ENCODE measurements at regions not wholly inside any gene's neighbourhood (a gene's known extent, or its start where the extent isn't known, plus 50 kb on each side); places are given as distances from the start of the nearest gene placed in this dataset.

- H3K4me1 Mint-ChIP-seq = no peaks in the 10 kb centered on the region
- H3K27me3 Mint-ChIP-seq (ENCODE audit: low read depth) = no peaks in the 10 kb centered on the region
- H3K27ac Mint-ChIP-seq = no peak overlapping the region
- H3K4me3 Mint-ChIP-seq = no peak overlapping the region
- TF ChIP-seq CTCF (IDR thresholded peaks at IDR 0.05; ENCODE audit: unreplicated experiment in 3 of 3) = no peak
- H3K9me3 Mint-ChIP-seq = peaks cover 4% of the 10 kb centered on the region
- no peaks in the 10 kb centered on the region for H3K36me3 Mint-ChIP-seq (ENCODE audit: low read depth)
Observed at GRCh38 chr14:83356080-83356479, 1822.4 kb upstream of the SEL1L start.

GRCh38 chr14:83372271-83372670, 1838.6 kb upstream of the SEL1L start:
- Mint-ChIP-seq H3K4me1 (no peaks in the 10 kb centered on the region), H3K27me3 (ENCODE audit: low read depth) (no peaks in the 10 kb centered on the region), H3K36me3 (ENCODE audit: low read depth) (no peaks in the 10 kb centered on the region), H3K4me3 (no peak overlapping the region), H3K9me3 (peaks cover 3% of the 10 kb centered on the region), H3K27ac (no peak overlapping the region)
- no peak for TF ChIP-seq CTCF (IDR thresholded peaks at IDR 0.05; ENCODE audit: unreplicated experiment in 3 of 3)

- H3K4me3 Mint-ChIP-seq = no peak overlapping the region
- no peaks in the 10 kb centered on the region for H3K36me3 Mint-ChIP-seq (ENCODE audit: low read depth)
- H3K27ac Mint-ChIP-seq = peak overlapping the region in 2 of 3 experiments; percentile 14 to 15
- no peaks in the 10 kb centered on the region for H3K27me3 Mint-ChIP-seq (ENCODE audit: low read depth)
- no peaks in the 10 kb centered on the region for H3K9me3 Mint-ChIP-seq
- no peak for TF ChIP-seq CTCF (IDR thresholded peaks at IDR 0.05; ENCODE audit: unreplicated experiment in 3 of 3)
- peaks cover 6% of the 10 kb centered on the region for H3K4me1 Mint-ChIP-seq
Observed at GRCh38 chr14:83379436-83379835, 1845.8 kb upstream of the SEL1L start.

- TF ChIP-seq CTCF (IDR thresholded peaks at IDR 0.05; ENCODE audit: unreplicated experiment in 3 of 3) = no peak
- Mint-ChIP-seq H3K27me3 (ENCODE audit: low read depth) (no peaks in the 10 kb centered on the region), H3K9me3 (peaks cover 3% of the 10 kb centered on the region), H3K27ac (no peak overlapping the region), H3K36me3 (ENCODE audit: low read depth) (no peaks in the 10 kb centered on the region), H3K4me1 (peaks cover 6% of the 10 kb centered on the region), H3K4me3 (no peak overlapping the region)
Observed at GRCh38 chr14:83384253-83384652, 1850.6 kb upstream of the SEL1L start.

GRCh38 chr14:83395321-83395720, 1861.7 kb upstream of the SEL1L start:
- H3K27ac Mint-ChIP-seq = no peak overlapping the region
- no peaks in the 10 kb centered on the region for H3K4me1 Mint-ChIP-seq
- H3K27me3 Mint-ChIP-seq (ENCODE audit: low read depth) = no peaks in the 10 kb centered on the region
- H3K4me3 Mint-ChIP-seq = no peak overlapping the region
- no peak for TF ChIP-seq CTCF (IDR thresholded peaks at IDR 0.05; ENCODE audit: unreplicated experiment in 3 of 3)
- H3K36me3 Mint-ChIP-seq (ENCODE audit: low read depth) = no peaks in the 10 kb centered on the region
- H3K9me3 Mint-ChIP-seq = no peaks in the 10 kb centered on the region

- no peak overlapping the region for H3K27ac Mint-ChIP-seq
- no peaks in the 10 kb centered on the region for H3K27me3 Mint-ChIP-seq (ENCODE audit: low read depth)
- H3K9me3 Mint-ChIP-seq = no peaks in the 10 kb centered on the region
- TF ChIP-seq CTCF (IDR thresholded peaks at IDR 0.05; ENCODE audit: unreplicated experiment in 3 of 3) = no peak
- no peak overlapping the region for H3K4me3 Mint-ChIP-seq
- H3K36me3 Mint-ChIP-seq (ENCODE audit: low read depth) = no peaks in the 10 kb centered on the region
- no peaks in the 10 kb centered on the region for H3K4me1 Mint-ChIP-seq
Observed at GRCh38 chr14:83416476-83416875, 1882.8 kb upstream of the SEL1L start.
